IPS-18c (cell line): ENCODE measurements at regions not wholly inside any gene's neighbourhood (a gene's known extent, or its start where the extent isn't known, plus 50 kb on each side); places are given as distances from the start of the nearest gene placed in this dataset.
"Not testable (repeated sequence)": the region's sequence is repeated elsewhere in the genome, so short reads cannot be mapped to it uniquely, and the experiment has no call there.

Source experiments
- H3K4me3 ChIP-seq: 2 replicates; pipeline ENCODE4 v1.7.0; 2013; ENCODE audit warnings: low read depth, mild to moderate bottlenecking, low read length, moderate library complexity; ENCODE audit not compliant: insufficient read depth
- H3K9me3 ChIP-seq: one replicate; pipeline ENCODE4 v1.6.1; 2013; ENCODE audit warnings: mild to moderate bottlenecking, low read length, moderate library complexity; ENCODE audit not compliant: control insufficient read depth, insufficient read depth

DNA sequence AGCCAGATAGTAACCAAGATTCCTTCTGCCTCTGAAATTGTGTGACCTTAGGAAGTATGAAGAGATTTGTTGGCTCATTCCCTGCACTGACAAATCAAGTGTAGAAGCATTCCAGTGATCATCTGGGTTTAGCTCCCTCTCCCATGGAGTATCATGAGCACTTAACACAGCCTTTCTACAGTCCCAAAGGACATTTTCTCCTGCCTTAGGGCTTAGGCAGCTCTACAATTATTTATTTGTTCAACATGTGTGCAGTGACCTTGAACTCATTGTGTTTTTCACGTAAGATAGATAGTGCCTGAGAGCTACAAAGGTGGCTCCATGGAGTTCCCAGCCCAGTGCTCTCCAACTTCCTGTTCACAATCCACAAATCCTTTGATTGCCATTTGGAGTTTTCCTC is 94.8 kb upstream of the FAT3 start:
- no peaks in the 10 kb centered on the region for H3K9me3 ChIP-seq

DNA sequence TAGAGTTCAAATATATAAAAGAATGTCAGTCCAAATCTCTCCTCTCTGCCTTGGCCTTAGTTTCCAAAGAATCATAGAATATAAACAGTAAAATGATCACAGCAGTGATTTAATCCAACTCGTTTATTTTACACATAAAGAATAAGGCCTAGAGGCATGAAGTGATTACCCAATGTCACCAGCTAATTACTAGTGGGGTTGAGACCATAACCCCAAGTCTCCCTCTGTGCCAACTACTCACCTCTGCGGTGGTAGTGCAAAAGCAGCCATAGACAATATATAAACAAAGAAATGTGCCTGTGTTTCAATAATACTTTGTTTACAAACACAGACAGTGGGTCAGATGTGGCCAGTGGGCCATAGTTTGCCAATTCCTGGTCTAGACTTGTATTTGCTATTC is 96.6 kb upstream of the FAT3 start:
- Histone ChIP-seq H3K4me3 (no peak overlapping the region), H3K9me3 (no peaks in the 10 kb centered on the region)

More for the DNA sequence above, 94.8 kb upstream of the FAT3 start:
- H3K4me3 ChIP-seq = no peak overlapping the region

DNA sequence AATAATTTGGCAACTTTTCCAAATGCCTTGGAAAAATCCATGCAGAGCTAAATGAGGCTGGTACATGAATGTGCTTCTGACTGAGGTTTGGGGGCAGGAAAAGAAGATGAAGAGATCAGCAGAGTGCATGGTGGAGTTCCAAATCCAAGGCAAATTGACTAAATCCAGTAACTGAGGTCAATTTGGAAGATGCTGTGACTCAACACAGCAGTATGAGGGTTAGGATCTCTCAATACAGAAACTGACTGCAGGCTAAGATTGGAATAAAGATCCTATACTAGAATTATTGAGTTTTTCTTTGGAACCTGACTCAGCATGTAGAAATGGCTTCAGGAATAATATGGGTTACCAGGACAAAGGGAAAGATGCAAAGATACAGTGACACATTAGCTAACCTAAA is 99.3 kb upstream of the FAT3 start:
- no peak overlapping the region for H3K4me3 ChIP-seq
- H3K9me3 ChIP-seq = no peaks in the 10 kb centered on the region

DNA sequence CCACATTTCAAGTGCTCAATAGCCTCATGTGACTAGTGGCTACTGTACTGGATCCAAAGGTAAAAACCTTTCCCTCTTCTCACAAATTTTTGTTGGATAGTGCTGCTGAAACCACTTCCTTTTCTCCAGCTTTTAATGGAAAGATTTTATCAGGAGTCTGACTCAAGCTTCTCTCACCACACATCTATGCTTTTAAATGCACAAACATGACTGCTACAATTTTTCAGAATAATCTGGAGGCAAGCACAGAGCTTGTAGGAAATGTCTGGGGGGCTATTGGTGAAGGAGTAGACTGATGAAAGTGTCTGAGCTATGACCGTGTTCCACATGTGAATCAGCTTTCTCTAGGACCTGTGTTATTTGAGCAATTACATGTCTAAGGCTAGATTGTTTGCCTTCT is 101.1 kb upstream of the FAT3 start:
- H3K9me3 ChIP-seq = no peaks in the 10 kb centered on the region

DNA sequence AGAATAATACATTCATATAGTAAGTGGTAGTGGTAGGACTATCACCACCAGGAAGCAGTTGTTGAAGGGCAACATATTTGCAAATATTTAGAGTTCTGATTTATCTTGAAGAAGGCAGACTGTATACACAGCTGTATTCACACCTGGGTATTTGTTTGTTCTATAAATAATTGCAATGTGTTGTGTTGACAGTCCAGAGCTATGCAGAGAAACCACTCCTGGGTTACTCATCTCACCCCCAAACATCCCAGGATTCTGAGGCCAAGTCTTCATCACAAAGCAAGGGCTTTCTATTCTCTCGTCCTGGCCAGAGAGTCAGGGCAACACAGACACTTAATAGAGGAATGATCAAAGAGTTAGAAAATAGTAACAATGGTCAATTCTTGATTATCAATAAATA is 102.1 kb upstream of the FAT3 start:
- Histone ChIP-seq H3K4me3 (no peak overlapping the region), H3K9me3 (no peaks in the 10 kb centered on the region)

More for the DNA sequence above, 101.1 kb upstream of the FAT3 start:
- H3K4me3 ChIP-seq = no peak overlapping the region

DNA sequence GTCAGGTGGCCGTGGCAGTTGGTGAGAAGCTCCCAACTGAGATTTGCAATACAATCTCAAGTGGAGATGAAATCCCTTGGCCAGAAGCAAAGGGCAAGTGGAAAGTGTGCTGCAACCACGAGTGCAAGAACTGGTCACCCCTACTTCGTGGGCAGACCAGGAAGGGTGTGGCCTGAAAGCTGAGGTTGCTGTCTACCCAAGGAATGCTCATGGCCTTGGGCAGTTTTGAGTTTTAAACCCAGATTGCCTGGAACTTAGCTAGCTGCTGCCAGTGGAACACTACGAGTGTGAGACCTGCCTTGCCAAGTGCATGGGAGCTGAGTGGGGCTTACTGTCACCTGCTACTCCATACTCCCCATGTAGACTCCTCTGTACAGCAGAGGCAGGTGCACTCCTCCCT is 113.3 kb upstream of the FAT3 start:
- no peak overlapping the region for H3K4me3 ChIP-seq
- H3K9me3 ChIP-seq = no peaks in the 10 kb centered on the region

DNA sequence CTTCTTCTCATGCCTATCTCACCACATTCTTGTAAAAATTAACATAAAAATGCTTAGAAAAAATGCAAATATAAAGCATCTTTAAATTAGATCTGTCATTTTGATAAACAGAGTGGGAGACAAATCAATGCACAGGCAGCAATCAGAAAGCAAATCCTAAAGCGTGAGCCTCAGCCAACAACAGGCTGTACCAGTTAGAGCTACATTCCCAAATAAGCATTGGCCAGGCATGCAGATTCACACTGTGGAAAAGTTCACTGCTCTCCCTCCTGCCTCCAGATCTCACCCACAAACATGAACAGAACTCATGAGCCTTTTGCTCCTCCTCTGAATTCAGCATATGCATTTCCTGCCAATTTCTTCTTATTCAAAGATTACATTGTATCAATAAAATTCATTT is 115.2 kb upstream of the FAT3 start:
- H3K4me3 ChIP-seq = no peak overlapping the region
- no peaks in the 10 kb centered on the region for H3K9me3 ChIP-seq

DNA sequence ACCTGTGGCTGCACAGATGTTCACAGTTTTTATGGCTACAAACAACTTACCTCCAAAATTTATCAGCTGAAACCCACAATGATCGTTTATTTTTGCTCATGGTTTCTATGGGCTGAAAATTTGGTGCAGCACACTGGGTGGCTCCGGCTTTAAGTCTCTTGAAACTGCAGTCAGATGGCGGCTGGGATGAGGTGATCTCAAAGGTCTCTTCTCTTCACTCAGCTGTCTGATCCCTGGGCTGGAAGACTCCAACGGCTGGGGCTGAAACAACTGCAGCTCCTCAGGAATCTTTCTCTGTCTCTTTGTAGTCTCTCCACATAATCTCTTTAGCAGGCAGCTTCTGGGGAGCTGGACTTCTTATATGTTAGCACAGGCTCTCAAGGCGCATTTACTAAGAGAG is 117.3 kb upstream of the FAT3 start:
- no peaks in the 10 kb centered on the region for H3K9me3 ChIP-seq
- no peak overlapping the region for H3K4me3 ChIP-seq

DNA sequence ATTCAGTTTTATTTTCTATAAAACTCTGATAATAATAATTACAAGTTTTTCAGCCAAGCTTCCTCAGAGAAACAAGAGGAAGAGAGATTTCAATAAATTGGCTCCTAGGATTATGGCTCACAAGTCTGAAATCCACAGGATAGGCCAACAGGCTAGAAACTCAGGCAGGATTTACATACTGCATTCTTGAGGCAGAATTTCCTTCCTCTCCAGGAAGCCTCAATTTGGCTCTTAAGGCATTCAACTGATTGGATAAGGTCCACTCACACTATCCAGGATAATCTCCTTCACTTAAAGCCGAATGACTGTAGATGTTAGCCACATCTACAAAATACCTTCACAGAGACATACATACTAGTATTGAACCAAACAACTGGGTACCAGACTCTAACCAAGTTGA is 120.3 kb upstream of the FAT3 start:
- H3K4me3 ChIP-seq = no peak overlapping the region
- no peaks in the 10 kb centered on the region for H3K9me3 ChIP-seq

DNA sequence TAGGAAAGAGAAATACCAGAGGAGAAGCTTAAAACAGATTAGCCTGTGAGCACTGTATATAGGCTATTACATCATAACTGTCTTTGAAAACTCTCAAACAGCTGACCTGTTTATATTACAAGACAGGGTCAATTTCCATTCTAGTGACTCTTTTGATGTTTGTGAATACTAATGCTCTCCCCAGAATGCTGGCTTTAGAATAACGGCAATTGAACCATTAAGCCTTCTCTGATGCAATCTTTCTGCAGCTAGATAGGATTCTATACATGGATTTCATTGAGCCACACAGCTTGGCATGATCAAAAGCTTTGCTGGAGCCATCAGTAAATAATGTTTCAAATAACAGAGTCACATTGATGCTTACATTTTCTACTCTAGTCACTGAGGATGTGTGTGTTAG is 122.7 kb upstream of the FAT3 start:
- Histone ChIP-seq H3K9me3 (no peaks in the 10 kb centered on the region), H3K4me3 (no peak overlapping the region)

DNA sequence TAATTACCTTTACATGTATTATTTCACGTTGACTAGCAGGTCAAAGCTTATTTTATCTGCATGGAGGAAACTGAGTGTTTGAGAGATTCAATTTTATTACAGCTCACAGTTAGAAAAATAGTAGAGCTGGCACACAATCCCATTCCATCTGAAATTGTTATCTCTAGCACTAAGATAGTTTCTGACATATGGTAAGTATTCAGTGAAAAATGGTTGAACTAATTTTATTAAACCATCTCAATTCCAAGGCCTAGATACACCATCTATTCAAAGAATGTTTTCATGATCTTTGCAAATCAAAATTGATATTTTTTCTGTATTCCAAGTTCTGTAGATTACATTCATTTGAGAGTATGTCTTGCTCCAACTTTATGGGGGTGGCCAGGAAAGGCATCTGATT is 125.4 kb upstream of the FAT3 start:
- no peaks in the 10 kb centered on the region for H3K9me3 ChIP-seq
- no peak overlapping the region for H3K4me3 ChIP-seq

DNA sequence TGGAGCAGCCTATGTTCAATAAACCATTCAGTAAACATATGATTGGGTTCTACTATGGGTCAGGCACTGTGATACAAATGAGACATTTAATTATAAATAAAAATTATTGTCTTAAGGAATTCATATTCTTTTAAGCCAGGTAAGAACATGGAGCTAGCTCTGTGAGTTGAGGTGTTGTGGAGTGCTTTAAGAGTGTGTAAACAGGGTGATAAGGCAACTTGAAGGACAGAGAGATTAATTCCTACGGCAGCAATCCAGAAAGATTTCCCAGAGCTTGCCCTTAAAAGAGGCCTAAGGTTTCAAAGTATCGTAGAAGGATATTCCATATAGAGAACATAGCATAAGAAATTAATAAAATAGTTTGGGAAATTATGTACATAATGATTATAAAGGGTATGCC is 126.4 kb upstream of the FAT3 start:
- Histone ChIP-seq H3K9me3 (no peaks in the 10 kb centered on the region), H3K4me3 (no peak overlapping the region)

DNA sequence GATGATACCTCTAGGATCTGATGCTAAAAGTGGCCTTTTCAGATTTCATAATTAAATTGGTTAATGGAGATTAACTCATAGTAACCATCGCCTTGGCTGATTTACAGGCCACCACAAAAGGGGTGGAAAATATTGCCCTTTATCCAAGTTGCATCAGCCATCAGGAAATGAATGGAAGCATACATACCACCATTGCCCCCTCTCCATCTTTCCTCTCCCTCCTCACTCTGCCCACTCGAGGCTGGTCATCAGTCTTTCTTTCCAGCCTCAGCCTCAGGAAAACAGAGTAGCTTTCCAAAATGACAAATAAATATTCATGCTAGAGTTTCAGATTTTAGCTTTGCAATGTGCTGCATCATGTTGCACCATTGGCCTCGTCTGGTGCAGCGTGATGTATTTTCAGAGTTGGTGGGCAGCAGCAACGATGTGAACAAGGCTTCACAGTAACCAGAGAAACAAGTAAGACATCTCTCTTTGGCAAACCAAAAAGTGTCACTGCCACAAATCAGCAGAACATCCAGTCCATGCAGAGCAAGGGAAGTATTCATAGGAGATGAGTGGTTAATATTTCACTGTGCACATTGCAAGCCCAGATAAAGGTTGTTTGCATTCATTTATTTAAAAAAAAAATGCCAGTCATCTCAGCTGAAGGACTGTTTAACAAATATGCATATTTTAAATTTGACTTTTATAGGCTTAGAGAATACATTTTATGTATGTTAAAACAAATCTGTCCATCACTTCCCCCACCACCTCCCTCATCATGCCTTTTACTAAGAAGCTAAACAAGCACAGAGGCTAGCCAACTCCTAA is 136.7 kb upstream of the FAT3 start:
- Histone ChIP-seq H3K4me3 (no peak overlapping the region), H3K9me3 (no peaks in the 10 kb centered on the region)

DNA sequence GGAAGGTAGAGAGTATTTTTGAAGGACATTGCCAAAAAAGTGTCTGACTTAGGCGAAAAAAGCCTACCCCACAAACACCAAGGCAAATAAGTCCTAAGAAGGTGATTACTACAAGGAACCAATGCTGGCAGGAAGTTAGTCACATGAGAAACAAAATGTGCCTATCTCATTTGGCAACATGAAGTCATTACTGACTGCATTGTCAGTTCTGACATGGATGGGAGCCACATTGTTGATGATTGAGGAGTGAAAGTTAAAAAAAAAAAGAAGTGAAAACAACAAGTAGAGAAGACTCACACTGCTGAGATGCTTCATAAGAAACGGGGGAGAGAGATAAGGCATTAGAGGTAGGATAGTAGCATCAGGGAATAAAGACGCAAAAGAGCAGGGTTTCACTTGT is 141.5 kb upstream of the FAT3 start:
- Histone ChIP-seq H3K9me3 (no peaks in the 10 kb centered on the region), H3K4me3 (no peak overlapping the region)

DNA sequence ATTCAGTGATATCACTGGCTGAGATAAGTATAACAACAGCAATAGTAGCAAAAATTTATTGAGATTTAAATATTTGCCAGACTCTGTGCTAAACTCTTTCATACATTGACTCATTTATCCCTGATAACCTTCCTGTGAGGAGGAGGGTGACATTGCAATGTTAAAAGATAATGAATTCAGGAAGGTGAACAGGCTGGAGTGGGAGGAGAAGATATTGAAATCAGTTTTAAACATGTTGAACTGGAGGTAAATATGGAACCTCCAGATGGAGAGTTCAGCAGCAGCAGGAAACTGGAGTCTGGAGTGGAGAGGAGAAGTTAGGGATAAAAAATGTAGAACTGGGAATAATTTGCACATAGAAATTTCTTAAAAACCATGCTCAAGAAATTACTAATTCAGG is 142.0 kb upstream of the FAT3 start:
- Histone ChIP-seq H3K9me3 (no peaks in the 10 kb centered on the region), H3K4me3 (no peak overlapping the region)

DNA sequence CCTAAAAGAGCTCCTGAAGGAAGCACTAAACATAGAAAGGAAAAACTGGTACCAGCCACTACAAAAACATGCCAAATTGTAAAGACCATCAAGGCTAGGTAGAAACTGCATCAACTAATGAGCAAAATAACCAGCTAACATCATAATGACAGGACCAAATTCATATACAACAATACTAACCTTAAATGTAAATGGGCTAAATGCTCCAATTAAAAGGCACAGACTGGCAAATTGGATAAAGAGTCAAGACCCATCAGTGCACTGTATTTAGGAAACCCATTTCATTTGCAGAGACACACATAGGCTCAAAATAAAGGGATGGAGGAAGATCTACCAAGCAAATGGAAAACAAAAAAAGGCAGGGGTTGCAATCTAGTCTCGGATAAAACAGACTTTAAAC is 150.1 kb upstream of the FAT3 start:
- not testable (repeated sequence) for H3K4me3 ChIP-seq, H3K9me3 ChIP-seq

DNA sequence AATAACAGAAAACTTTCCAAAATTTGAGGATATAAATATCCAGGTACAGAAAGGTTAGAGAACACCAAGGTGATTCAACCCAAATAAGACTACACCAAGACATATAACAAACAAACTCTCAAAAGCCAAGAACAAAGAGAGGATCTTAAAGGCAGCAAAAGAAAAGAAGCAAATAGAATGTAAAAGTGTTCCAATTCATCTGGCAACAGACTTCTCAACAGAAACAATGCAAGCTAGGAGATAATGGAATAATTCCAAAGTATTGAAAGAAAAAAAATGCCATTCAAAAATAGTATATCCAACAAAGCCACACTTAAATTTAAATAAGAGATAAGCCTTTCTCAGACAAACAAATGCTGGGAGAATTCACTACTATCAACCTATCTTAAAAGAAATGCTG is 153.0 kb upstream of the FAT3 start:
- peaks cover 2% of the 10 kb centered on the region for H3K9me3 ChIP-seq
- H3K4me3 ChIP-seq = no peak overlapping the region

DNA sequence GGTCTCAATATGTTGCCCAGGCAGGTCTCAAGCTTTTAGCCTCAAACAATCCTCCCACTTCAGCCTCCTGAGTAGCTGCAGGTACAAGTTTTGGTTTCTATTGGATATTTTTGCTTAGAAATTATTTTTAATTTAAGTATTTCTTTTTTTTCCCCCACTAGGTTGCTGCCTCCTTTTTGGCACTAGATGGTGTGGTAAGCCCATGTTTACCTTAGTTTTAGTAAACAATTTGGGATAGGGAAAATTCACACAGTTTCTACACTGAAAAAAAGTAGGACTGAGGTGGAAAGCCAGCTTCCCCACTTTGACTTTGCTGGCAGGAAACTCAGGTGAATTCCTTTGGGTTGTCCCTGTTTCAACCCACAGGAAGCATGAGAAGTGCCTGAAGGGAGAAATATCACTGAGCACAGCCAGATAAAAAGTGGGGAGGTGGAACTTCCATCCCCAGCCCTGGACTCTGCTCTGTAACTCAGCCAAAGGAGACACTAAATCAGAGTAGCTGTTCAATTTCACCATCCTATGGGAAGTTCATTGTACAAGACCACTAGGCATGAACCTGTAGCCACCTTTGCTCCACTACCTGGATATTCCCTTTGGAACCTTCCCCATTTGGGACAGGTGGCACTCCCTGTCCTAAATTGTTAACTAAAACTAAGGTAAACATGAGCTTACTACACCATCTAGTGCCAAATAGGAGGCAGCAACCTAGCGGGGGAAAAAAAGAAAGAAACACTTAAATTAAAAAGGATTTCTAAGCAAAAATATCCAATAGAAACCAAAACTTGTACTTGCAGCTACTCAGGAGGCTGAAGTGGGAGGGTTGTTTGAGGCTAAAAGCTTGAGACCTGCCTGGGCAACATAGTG is 154.4 kb upstream of the FAT3 start:
- no peak overlapping the region for H3K4me3 ChIP-seq

More for the DNA sequence above, 154.4 kb upstream of the FAT3 start:
- peaks cover 2% of the 10 kb centered on the region for H3K9me3 ChIP-seq
